NCI-H146 (cell line): ENCODE measurements at regions not wholly inside any gene's neighbourhood (a gene's known extent, or its start where the extent isn't known, plus 50 kb on each side); places are given as distances from the start of the nearest gene placed in this dataset.
"Not testable (repeated sequence)": the region's sequence is repeated elsewhere in the genome, so short reads cannot be mapped to it uniquely, and the experiment has no call there.

Experiments used
- DNase-seq: peaks from one replicate; lab custom pipeline; 2025; lab: John Stamatoyannopoulos, UW

DNA sequence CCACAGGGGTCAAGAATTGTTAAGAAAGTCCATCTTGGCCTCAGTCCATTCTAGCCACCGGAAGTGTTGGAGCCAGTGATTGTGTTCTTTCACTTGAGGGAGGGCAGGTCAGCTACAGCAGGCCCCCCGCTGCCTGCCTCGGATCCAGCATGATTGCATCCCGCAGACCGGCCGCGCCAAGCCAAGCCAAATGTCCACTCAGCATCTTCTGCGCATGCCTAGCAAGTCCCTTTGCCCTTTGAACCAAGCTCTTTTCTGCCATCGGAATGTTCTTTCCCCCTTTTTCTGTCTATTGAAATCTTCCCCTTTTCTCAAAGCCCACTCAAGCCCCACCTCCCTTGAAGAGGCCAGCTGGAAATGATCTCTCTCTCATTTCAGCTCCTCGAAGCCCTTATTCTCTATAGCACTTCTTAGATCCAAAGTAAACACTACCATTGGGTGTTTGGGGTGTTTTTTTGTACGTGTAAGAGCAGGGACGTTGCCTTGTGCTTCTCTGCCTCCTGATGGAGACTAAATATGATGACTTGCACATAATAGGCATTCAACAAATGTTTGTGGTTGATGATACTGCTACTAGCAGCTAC lies 147.8 kb upstream of the BCOR start:
- peak; percentile 52 for DNase-seq

DNA sequence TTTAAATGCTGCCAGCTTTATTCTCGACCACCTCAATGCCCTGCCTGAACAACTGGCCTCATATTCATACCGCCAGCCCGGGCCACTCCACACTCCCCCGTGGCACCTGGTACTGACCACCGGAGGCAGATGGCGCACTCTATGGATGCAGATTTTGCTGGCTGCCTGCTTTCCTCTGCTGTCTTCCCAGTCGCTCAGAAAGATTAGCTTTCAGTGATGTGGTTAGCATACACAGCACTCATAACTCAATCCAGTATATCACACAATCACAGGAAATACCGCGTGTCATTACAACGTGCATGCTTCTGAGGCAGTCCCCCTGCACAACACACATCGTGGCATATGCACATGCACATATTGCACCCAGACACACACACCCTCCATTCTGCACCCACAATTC lies 147.2 kb upstream of the BCOR start:
- peak; percentile 10 for DNase-seq

DNA sequence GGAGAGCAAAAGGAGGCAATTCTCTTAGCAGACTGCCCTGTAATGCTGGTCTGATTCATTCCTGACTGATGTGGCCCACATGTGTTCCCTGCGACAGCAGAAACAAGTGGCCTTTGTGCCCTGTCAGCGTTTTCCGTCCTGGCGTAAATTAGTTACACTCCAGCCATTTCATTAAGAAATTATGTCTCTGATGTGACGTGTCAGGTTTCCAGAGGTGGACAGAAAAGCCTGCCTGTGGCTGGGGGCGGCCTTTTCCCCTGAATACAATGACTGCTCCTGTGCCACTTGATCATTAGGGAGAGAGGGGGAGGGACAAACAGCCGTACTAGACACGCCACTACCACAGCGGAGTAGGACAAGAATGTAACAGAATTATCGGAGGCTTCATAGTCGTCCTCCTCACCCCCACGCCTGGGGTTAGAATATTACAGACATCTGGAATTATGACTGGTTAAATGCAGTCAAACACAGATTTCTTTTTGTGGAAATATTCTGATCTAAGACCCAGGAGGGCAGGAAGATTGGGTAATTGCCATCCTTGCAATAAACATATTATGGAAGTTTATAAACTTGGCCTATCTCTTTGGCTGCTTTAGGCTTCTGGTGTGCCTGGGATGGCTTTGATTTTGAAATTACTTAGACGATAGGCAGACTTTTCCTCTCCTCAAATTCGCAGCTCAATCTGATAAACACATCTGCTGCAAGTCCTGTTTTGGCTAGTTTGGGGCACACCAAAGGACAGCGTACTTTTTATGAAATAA lies 146.2 kb upstream of the BCOR start:
- no peak for DNase-seq

DNA sequence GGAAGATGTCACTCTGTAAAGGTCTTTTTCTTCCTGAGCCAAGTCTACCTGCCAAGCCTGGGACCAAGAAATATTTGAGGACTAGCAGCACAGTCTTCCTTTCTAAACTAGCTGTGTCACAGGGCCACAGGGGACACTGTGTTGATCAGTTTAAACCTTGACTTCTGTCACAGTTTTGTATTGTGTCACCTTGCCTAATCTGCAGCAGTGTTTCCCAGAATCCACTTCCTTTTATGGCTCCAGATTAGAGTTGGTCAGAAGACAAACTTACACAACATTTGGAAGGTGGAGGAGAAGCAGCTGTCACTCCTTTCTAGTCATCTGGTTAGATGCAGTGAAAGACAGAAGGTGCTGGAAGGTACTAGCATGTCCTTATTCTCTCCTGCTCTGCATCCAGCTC lies 143.1 kb upstream of the BCOR start:
- no peak for DNase-seq

DNA sequence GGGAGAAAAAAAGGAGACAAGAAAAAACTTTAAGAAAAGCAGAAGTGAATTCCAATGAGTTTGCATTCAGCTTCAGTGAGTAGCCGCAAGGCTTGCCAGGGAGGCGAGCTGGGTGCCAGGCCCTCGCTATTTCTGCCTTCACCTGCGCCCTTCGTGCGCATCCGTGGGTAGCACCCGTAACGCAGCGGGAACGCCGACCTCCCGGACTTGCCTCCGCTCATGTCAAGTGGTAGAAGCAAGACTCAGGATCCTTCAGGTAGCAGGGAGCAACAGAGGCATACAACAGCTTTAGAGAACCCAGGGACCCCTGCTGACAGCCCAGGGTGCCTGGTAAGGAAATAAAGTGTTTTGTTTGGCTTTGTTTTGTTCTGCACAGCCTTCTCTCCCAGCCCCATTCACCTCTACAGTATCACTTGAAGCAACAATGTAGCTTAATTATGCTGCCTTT lies 140.0 kb upstream of the BCOR start:
- peak; percentile 38 for DNase-seq

DNA sequence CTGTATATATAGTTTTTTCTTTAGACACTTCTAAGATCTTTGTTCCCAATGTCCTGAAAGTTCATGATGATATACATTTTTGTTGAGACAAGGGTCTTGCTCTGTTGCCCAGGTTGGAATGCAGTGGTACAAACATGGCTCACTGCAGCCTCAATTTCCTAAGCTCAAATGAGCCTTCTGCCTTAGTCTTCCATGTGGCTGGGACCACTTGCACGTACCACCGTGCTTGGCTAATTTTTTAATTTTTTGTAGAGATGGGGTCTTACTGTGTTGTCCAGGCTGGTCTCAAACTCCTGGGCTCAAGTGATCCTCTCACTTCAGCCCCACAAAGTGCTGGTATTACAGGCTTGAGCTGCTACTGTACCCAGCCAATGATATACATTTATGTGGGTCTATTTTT lies 132.9 kb upstream of the BCOR start:
- no peak for DNase-seq

DNA sequence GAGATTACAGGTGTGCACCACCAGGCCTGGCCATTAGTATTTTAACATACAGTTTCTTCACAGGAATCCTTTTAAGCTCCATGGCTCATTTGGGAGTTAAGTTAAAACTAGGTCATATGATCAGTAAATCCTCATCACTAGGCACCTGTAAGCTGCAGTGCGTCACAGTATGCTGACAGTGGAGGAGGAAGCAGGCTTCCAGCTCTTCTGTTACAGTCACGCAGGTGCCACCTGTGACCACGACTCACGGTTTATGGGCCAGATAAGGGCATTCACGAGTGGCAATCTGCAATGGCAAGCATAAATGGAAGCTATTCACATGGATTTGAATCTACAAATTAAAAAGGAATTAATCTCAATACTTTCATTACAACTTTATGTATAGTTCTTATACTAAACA lies 129.4 kb upstream of the BCOR start:
- no peak for DNase-seq

DNA sequence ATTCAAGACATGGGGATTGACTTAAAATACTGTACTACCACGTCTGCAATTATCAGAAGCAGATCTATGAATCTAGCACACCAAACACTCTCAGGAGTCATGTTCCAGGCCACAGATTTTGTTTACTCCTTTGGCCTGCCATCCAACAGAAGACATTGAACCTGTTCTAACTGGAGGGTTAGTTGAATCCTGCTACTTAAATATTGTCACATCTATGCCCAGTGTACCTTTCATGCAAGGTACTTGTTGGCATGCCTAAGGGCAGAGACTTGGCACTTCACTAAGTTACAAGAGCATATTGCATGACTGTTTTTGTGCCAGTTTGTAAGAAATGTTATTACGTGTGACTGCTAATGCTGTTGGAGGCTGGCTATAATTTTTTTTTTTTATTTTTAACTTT lies 126.9 kb upstream of the BCOR start:
- no peak for DNase-seq

DNA sequence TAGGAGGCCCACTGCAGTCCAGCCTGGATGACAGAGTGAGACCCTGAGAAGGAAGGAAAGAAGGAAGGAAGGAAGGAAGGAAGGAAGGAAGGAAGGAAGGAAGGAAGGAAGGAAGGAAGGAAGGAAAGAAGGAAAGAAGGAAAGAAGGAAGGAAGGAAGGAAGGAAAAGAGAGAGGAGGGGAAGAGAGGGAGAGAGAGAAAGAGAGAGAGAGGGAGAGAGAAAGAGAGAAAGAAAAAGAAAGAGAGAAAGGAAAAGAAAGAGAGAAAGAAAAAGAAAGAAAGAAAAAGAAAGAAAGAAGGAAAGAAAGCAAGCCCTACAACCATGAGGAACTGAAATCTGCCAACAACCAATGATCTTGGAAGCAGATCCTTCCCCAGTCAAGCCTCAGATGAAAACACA lies 124.9 kb upstream of the BCOR start:
- not testable (repeated sequence) for DNase-seq

DNA sequence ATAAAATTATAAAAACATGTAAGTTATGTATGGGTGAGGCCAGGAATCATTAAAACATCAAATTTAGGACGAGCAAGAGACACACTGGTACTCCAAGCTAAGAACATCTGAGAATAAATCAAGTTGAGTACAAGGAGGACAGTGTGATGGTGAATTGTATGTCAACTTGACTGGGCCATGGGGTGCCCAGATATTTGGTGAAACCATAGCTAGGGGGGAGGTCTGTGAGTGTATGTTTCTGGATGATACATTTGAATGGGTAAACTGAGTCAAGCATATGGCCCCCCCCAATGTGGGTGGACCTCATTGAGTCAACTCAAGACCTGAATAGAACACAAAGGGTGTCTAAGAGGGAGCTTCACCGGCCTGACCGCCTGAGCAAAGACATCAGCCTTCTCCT lies 115.3 kb upstream of the BCOR start:
- no peak for DNase-seq

DNA sequence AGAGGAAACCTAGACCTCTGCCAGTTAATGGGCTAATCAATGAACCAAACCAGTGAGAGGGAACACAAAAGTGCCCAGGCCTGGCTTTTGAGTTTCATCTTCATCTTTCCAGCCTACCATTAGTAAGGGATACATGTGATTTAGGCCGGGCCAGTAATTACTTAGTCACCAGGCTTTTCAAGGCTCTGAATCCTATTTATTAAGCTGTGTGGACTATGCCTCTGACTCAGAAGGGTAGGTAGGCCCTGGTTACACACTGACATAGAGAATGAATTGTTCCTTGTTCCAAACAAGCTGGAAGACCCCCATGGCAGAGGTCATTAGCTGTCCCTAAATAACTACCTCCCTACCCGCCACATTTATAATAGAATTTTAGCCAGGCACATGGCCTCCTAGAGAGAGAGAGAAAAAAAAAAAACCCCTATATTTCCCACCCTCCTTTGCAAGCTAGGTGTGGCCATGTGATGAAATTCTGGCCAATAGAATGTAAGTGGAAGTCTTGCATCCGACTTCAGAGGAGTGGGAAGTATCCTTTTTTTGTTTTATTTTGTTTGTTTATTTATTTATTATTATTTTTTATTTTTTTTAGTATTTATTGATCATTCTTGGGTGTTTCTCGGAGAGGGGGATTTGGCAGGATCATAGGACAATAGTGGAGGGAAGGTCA lies 112.3 kb upstream of the BCOR start:
- DNase-seq, result no peak

DNA sequence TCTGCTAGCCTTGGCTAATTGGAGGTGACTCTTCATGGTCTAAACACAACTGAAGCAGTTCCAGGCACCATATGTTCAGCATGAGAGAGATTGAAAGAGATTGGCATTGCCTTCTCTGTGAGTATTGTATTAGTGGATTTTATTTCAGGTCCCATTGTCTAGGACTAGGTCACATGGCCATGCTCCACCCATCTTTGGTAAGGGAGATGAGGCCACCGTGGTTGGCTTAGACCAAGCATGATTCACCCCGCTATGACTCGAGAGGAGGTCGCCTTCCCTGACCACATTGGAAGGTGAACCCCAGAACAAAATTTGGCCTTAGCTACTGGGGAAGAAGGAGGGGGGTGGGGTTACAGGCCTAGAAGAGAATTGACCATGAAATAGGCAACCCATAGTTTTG lies 109.9 kb upstream of the BCOR start:
- no peak for DNase-seq

DNA sequence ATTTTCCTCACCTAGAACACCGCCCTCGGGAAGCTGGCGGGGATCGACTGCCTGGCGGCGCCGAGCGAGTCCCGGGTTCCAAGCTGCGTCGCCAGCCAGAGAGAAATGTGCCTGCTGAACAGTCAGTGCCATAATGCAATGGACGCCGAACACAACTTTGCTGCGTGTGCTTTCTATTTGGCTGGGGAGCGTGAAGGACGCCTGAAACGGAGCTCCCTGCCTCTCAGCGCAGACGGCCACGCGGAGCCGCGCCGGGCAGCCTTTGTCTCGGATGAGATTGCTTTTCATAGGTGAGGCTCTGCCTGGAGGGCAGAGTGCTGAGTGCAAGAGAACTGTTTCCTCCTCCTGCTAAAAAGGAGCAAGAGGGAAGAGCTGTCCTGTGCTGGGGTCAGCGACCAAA lies 107.7 kb upstream of the BCOR start:
- DNase-seq, result peak; percentile 13

DNA sequence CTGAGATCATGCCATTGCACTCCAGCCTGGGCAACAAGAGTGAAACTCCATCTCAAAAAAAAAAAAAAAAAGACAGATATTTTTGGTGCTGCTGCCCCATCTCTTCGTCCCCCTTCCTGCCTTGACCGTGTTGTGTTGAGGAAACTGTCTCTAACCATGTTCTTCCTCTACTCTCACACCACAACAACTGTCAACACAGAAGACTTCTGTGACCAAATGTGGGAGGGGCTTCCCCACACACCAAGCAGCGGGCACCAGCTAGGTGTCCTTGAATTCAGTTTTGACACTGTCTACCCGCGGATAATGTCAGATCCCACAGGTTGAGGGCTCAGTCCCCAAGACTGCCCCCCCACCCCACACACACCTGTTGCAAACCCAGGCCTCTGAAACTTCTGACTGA lies 104.7 kb upstream of the BCOR start:
- DNase-seq, result no peak

DNA sequence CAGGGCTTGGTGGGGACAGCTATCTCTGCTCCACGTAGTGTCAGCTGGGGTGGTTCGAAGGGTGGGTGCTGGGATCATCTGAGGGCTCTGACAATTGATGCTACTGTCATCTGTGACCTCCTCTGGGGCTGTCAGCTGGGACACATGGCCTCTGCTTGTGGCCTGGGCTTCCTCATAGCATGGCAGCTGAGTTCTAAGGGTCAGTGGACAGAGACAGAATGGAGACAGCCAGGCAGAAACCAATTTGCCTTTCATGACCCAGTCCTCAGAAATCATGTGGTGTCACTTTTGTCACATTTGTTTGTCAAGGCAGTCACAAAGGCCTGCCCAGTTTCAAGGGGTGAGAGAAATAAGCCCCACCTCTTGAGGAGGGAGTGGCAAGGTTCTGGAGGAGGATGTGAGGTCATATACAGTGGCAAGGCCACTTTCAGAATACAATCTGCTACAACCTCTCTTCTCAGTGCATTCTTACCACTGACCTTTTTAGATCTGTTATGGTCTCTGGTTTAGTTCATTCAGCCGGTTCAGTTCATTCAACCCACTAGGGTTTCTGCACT lies 103.6 kb upstream of the BCOR start:
- peak; percentile 17 for DNase-seq

DNA sequence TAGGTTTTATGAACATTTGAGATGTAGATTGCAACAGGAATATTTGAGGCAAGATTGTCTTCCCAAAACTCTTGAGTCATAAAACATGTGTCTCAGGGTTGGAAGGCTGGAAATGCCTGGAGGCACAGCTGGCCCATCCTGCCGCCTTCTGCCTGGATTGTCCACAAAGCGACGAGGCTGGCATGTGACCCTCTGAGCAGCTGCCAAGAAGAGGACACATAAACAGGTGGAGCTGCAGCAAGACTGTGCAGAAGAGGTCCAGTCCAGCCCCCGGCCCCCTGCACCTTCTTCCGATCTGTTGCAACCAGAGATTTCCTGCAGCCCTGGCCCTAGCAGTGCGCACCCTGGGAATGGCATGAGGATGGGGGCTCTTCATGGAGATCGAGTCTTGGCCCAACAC lies 101.9 kb upstream of the BCOR start:
- no peak for DNase-seq

DNA sequence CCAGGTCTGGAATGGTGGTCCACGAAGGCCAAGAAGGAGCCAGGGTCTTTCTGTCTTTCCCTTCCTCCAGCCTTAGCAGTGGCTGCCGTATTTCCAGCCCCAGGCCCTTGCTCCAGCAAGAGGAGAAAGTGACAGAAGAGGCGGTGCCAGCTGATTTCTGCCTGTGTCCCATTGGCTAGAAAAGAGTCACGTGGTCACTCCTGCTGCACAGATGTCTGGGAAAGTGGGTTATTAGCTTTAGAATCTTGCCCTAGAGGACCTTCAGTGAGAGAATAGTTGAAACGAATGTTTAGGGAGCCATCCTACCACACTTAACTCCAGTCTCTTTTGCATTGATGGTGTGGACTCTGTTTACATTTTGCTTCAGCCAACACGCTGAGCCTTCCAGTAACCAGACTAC lies 99.3 kb upstream of the BCOR start:
- DNase-seq, result no peak

DNA sequence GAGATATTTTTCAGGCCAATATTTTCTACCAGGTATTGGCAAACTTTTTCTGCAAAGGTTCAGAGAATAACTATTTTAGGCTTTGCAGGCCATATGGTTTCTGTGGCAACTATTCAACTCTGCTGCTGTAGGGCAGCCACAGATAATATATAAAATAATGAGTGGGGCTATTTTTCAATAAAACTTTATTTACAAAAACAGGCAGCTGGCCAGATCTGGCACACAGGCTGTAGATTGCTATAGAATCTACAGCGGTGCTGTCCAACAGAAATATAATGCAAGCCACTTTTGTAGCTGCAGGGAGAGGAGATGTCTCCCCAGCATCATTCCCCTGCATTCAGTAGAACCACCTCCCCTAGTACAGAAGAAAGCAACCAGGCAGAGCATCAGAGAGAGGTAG lies 97.6 kb upstream of the BCOR start:
- DNase-seq, result no peak

DNA sequence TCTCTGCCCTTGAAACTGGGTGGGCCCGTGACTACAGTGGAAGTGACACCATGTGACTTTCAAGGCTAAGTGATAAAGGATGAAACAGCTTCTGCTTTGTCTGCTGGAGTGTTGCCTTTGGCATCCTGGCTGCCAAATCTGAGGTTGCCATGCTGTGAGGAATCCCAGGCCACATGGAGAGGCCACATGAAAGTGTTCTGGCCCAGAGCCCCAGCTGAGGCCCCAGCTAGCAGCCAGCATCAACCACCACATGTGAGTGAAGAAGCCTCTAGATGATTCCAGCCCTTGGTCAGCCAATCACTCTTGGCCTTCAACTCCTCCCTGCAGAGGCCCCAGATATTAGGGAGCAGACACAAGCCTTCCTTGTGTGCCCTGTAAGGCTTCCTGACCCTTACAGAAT lies 94.4 kb upstream of the BCOR start:
- DNase-seq, result no peak

DNA sequence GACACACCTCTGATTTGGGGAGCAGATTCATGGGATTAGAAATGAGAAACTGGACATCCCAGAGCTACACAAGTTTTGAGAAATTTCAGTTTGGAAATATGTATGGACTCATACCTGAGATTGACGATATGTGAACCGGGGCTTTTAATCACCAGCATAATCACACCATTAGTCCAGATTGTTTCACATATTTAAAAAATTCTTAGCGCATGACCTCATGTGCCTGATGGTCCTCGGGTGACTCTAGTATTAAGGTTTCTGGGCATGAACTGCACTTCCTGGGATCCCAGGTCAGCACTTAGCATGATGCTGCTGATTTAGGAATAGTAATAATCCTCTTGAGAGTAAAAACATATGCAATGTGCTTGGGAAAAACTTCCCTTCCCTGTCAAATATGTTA lies 91.9 kb upstream of the BCOR start:
- DNase-seq, result no peak

DNA sequence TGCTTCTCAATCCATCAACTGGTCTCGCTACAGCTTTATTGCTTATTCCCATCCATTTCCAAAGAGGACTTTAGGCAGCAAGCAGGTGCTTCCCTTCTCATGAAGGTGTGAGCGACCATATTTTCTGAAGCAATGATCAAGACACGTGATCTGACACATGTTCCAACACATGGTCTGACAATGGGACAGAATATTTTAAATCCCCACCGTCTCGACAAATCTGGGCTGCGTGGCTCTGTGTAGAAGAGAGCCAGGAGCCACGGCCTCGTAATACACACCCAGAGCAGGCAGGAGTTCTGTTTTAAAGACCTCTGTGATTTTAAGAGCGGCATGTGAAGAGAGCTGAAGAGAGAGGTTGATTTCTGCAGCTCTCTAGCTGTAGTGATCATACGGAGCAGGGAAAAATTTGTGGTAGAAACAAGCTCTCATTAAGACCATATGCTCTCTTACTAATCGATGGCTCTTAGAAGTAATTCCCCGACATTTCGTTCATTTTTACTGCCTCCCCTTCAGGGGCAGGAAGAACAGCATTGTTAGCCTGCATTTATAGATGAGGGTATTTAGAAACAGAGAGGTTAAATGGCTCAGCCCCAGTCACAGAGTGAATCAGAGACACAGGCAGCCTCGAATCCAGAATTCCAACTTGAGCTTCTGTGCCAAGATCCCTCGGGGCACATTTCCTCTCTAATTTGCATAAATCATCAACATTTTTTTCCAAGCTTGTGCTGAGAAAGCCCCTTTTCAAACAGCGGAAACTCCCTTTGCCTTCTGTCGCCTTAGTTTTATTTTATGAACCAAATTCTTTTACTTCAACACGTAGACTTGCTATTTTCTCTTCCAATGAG lies 91.0 kb upstream of the BCOR start:
- DNase-seq, result no peak

DNA sequence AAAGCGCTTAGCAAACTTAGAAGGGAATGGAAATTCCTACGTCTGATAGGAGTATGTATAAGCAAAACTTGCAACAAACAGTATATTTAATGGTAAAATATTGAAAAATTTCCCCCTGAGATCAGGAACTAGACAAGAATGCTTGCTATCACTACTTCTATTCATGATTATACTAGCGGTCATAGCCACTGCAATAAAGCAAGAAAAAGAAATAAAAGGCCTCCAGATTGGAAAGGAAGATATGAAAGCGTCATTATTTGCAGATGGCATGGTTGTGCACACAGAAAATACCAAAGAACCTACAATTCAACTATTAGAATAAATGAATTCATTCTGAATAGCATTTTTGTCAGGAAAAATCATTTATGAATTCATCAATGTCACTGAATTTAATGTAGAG lies 87.2 kb upstream of the BCOR start:
- no peak for DNase-seq
